Jurkat, Clone E6-1 (cell line): ENCODE measurements at regions not wholly inside any gene's neighbourhood (a gene's known extent, or its start where the extent isn't known, plus 50 kb on each side); places are given as distances from the start of the nearest gene placed in this dataset.
"Not testable (repeated sequence)": the region's sequence is repeated elsewhere in the genome, so short reads cannot be mapped to it uniquely, and the experiment has no call there.

Source experiments
- DNase-seq: peaks from one replicate; pipeline ENCODE4 v3.0.0-alpha.2; 2011; ENCODE audit warnings: low read depth, low spot score
- H3K4me3 ChIP-seq: 2 replicates; pipeline ENCODE4 v1.5.1; 2011; ENCODE audit warnings: mild to moderate bottlenecking, low read length, control low read depth, moderate library complexity

DNA sequence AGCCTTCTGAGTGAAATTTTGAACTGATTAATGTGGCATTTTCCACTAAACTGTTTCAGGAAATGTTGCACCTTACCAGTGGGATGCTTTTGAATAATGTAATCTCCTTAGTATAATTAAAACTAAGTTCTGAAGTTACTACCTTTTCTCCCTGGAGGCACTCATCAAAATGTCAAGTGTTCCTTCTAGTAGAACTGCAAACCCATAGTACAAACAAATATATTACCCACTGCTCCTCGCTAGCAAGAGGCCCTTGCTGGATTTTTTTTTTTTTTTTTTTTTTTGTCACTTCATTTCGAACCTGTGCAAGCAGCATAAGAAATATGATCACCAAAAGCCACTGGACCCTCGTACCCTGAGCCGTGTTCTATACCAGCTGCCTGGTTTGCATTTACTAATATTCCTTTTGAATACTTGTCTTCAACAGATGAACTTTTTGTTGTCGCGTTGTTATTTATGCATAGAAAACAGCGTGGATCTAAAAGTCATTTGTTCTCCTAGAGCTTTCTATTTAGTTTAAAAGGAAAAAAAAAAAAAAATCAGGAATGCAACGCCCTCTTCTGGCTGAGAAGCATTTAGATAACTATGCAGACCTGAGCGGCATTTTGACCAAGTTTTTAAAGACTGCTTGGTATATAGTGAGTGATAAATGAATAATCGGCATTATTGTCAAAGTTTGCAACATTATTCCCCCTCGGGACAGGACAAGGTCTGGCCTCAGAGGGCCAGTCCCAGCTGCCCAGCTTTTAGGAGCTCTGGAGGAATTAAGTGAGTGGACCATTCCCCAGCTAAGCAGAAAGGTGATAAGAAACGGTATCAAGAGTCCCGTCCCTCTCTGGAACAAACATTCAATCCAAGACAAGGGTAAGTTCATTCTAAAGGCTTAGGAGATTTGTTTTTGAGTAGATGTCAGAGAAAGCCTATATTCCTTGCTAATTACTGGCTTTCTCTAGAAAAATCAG is 162.5 kb upstream of the KIF2A start:
- peak; percentile 58 for DNase-seq
- no peak overlapping the region for H3K4me3 ChIP-seq

DNA sequence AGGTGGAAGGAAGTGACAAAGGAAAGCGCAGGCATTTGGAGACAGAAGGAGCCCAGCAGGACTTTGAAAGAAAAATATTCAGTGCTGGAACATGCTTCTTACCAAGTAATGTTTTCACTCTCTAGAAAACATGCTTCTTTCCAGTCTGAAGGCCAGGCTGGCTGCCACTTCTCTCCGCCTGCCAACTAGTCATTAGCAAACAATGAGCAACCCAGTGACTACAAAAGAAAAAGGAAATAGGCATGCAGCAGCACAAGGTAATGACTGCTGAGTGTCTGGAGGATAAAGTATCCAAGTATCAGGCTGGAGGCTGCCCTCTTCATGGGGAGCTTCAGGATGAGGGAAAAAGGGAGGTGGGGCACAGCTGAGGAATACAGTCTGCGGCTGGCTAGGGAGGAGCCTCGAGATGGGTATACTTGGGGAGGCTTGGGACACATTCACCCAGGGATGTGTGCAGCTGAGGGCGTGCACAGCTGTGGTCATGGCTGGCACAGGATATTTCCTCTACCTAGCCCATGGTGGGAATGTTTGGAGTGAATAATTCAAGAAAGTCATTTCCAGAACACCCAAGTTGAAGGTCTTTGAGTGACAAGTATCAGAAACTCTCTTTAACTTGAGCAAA is 161.5 kb upstream of the KIF2A start:
- H3K4me3 ChIP-seq: no peak overlapping the region
- no peak for DNase-seq

DNA sequence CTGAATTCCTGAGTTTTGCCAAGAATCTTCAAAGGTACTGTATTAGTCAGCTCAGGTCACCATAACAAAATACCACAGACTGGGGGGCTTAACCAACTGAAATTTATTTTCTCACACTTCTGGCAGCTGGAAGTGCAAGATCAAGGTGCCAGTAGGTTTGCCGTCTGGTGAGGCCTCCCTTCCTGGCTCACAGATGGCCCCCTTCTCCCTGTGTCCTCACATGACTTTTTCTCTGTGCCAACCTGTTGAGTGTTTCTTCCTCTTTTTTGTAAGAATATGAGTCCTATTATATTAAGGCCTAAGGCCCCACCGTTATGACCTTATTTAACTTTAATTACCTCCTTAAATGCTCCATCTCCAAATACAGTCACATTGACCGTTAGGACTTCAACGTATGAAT is 156.1 kb upstream of the KIF2A start:
- DNase-seq: peak; percentile 39
- no peak overlapping the region for H3K4me3 ChIP-seq

DNA sequence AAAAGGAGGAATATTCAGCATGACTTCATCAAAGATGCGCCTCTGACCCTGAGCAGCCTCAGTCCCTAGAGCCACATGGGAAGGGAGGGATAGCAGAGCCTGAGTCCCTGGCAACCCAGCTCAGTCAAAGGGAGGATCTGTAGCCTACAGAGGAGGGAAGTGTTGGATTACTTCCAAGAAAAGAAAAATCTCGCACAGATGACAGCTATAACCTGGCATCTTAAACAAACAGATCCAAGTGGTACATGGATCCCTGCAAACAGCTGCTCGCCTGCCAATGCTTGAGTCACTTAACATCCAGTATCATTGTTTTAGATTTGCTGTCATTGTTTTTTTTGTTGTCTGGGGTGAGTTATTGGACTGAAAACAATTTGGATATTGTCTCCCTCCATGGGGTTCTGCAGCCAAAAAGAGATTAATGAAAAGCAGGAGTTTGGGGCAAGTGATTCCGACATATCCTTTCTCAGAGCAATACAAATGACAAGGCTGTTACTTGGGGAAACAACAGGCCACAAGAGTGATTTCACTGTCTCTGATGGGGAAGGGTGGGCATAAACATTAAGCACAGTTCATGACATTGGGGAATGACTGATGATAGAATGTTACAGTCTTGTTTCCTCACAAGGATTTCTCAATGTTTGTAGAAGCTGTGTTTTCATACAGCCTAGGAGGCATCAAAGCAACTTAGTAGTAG is 153.5 kb upstream of the KIF2A start:
- DNase-seq: no peak
- no peak overlapping the region for H3K4me3 ChIP-seq

DNA sequence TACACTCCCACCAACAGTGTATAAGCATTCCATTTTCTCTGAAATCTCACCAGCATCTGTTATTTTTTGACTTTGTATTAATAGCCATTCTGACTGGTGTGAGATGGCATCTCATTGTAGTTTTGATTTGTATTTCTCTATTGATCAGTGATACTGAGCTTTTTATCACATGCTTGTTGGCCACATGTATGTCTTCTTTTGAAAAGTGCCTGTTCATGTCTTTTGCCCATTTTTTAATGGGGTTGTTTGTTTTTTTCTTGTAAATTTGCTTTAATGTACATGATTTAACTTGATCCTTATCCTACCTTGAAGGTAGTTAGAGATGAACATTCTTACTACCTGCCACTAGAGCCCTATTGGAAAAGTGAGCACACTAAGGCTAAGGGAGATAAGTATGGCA is 151.2 kb upstream of the KIF2A start:
- no peak for DNase-seq
- no peak overlapping the region for H3K4me3 ChIP-seq

DNA sequence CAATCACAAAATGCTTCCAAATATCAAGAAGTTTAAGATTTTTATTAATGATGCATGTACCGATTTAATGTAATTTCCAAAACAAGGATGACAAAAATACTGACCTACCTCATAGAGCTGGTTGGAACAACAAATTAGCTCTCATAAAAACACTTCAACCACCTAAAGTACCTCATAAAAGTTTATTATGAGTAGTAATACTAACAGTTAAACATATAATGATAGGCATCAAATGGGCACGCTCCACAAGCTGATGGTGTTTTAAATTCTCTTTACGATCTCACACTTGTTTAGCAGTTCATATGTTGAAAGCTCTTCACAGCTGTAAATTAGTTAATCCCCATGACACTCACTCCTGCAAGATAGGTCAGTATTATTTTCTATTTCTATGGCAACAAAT is 150.0 kb upstream of the KIF2A start:
- DNase-seq: no peak
- H3K4me3 ChIP-seq: no peak overlapping the region

DNA sequence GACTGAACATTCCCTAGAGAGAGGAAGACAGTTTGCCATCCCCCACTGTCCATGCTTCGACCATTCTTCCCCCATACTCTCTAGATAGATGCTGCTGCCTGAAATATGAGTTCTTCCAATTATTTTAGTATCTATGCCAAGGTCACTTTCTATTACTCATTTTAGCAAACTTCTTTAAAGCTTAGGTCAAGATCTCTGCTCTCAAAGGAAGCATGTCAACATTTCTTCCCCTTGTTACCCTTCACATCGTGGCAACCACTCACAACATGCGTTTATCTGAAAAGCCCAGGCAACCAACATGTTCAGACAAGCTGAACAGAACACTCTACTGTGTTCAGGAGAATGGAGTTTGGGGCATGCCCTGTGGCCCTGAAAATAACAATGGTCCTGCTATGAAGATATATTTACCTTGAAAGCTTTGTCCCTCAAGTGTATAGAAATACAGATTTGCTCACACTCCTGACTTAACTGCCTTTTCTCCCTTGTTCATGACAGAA is 138.4 kb upstream of the KIF2A start:
- H3K4me3 ChIP-seq: no peak overlapping the region
- no peak for DNase-seq

DNA sequence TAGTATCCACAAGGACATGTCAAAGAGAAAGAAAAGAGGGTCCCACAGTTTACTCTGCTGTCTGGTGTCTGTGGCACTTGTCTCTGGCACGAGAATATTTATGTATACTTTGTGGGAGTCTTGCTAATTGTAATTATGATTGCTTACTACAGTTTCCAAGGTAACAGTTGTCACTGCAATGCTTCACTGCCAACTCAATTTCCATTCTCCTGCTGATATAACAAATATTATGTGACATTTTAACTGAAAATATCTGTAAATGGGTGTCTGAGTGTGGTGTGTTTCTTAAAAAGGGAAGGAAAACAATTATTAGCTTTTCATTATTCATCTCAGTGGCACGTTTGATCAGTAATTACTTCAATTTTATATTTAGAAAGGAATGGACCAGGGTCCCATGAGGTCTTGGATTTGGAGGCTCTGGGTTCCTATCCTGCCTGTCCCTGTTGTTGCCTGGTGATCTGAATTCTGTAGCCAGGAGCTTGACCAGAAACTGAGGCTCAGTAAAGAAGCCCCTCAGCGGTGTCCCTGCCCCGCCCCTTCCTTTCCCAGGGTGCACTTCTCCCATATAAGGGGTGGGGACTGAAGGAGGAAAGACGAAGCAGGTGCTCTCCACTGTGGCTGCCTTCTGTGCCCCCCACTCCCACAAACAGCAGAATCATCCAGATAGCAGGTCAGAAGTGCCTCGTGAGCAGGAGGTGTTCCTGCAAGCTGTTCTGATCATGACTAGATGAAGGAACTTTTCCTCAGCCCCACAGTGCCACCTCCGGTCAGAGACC is 137.3 kb upstream of the KIF2A start:
- no peak for DNase-seq
- H3K4me3 ChIP-seq: no peak overlapping the region

DNA sequence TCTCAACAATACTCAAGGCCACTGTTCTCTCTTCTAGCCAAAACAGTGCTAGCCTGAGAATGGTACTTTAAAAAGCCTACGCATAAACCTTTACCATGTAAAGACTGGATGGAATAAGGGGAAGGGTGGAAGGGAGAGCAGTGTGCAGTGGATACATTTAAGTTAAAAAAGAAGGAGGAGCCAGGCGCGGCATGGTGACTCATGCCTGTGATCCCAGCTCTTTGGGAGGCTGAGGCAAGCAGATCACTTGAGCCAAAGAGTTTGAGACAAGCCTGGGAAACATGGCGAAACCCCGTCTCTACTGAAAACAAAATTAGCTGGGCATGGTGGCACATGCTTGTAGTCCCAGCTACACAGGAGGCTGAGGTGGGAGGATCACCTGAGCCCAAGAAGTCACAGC is 127.7 kb upstream of the KIF2A start:
- no peak overlapping the region for H3K4me3 ChIP-seq
- no peak for DNase-seq

DNA sequence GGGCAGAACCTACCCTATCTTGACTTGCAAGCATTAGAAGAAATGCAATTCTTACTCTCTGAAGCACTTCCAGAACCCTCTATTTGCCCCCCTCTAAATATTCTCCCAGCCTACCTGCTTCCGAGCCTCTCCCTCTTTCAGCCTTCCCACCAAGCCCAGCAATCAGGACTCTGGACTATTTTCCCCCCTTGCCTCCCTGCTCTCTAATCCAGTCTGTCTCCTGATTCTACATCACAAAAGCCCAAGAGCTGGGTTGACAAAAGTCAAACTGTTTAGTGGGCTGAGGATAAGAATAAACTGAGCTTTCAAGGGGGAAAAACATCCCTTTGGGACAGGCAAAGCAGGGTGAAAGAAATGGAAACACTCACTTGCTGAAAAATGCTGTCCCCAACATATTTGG is 123.2 kb upstream of the KIF2A start:
- DNase-seq: no peak
- H3K4me3 ChIP-seq: no peak overlapping the region

DNA sequence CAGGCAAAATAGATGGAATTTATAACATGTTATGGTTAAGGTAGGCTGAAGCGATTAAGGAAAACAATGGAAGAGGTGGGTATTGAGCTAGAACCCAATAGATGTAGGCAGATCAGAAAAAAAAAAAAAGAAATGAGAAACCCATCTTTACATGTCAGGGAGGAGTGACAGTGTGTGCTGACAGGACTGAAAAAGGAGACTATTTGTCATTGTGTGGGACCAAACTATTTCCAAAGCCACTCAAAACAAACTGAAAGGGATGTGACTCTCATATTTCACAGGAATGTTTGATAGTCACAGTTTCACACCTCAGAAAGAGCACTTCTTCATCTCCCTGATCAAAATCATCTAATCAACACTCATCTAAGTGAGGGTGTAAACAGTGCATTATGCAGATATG is 122.3 kb upstream of the KIF2A start:
- no peak overlapping the region for H3K4me3 ChIP-seq
- DNase-seq: no peak

DNA sequence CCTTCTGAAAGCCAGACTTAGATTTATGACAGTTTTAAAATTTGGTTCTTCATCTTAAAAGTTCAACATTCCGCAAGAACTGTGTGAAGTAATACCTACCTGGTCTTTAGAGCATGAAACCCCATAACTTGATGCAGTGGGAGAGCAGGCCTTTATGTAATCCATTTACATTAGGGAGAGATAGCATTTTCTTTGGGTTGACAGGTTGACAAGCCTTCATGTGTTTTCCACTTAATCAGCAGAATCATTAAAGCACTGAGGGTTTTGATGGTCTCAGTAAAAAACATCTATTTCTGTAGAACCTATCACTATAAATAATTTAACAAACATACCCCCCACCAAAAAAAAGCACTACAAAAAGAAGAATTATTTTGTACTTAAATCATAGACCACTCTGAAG is 121.6 kb upstream of the KIF2A start:
- no peak overlapping the region for H3K4me3 ChIP-seq
- DNase-seq: no peak

DNA sequence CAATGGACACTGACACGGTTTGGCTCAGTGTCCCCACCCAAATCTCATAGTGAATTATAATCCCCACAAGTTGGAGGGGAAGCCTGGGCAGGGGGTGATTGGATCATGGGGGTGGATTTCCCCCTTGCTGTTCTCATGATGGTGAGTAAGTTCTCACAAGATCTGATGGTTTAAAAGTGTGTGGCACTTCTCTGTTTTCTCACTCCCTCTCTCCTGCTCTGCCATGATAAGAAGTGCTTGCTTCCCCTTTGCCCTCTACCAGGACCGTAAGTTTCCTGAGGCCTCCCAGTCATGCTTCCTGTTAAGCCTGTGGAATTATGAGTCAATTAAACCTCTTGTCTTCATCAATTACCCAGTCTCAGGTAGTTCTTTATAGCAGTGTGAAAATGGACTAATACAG is 115.8 kb upstream of the KIF2A start:
- no peak for DNase-seq
- no peak overlapping the region for H3K4me3 ChIP-seq

DNA sequence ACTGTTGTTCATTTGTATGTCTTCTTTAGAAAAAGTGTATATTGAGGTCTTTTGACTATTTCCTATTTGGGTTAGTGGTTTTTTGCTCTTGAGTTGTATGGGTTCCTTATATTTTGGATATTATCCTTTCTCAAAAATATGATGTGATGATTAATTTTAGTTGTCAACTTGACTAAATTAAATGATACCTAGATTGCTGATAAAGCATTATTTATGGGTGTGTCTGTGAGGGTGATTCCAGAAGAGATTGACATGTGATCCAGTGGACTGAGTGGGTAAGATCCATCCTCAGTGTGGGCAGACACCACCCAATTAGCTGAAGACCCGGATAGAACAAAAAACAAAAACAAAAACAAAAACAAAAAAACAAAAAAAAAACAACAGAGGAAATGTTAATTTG is 115.1 kb upstream of the KIF2A start:
- DNase-seq: no peak
- H3K4me3 ChIP-seq: no peak overlapping the region

DNA sequence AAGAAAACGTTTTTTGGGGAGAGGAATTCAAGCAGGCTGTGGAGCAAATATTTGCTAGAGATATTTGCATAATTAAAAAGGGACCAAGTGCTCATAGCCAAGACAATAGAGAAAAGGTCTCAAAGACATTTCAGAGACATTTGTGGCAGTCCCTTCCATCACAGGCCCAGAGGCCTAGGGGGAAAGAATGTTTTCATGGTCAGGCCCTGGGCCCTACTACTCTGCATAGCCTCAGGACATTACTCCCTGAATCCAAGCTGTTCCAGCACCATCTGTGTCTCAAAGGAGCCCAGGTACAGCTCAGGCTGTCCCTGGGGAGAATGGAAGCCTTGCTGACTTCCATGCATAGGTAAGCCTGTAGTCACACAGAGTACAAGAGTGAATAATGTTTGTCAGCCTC is 113.0 kb upstream of the KIF2A start:
- no peak for DNase-seq
- no peak overlapping the region for H3K4me3 ChIP-seq

DNA sequence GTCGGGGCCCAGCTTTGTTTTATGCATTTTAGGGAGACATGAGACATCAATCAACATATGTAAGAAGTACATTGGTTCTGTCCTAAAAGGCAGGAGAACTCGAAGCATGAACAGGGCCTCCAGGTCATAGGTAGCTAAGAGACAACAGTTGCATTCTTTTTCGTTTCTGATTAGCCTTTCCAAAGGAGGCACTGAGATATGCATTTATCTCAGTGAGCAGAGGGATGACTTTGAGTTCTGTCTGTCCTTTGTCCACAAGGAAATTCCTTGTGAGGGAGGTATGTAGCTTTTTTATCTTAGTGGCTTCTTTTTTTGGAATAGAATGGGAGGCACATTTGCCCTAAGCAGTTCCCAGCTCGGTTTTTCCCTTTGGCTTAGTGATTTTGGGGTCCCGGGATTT is 109.5 kb upstream of the KIF2A start:
- not testable (repeated sequence) for H3K4me3 ChIP-seq

DNA sequence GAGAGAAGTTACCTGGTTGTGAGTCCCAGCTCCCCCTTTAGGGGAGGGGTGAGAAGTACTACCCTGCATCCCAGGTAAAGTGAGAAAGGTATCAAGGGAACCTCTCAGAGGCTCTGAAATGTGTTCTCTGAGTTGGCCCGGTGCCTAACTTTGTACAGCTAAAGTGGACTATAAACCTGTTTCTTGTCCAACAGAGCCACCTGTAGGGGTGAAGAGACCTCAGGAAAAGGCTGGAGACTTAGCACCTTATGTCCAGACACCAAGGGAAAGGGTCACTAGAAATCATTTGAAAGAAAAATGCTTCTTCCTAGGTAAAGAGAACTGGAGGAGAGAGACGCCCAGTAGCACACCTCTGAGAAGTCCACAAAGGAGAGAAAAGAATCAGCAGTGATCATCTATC is 108.3 kb upstream of the KIF2A start:
- H3K4me3 ChIP-seq: no peak overlapping the region
- DNase-seq: no peak

More for the DNA sequence above, 109.5 kb upstream of the KIF2A start:
- DNase-seq: not testable (repeated sequence)

DNA sequence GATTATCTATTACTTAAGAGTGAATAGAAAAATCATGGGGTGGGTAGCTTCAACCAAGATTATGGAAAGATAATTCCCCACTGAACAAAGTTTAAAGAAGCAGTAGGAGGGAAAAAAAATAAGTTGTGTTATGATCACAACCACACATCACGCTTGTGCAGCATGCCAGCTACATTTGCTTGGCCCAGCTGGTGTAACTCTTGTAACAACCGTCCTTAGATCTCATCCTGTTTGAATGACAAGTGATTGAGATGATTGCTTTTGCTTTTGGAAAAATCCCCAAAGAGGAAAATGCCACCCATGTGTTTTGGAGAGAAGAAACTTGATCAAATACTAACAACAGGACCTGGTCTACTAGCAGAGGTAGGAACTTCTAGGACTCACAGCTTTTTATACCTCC is 107.6 kb upstream of the KIF2A start:
- no peak overlapping the region for H3K4me3 ChIP-seq
- no peak for DNase-seq
